ENCODE measurements at regions not wholly inside any gene's neighbourhood (a gene's known extent, or its start where the extent isn't known, plus 50 kb on each side); places are given as distances from the start of the nearest gene placed in this dataset.

- TF ChIP-seq MAX (CRISPR knock-in tag; IDR thresholded peaks at IDR 0.05) (no peak), MED1 (CRISPR knock-in tag; IDR thresholded peaks at IDR 0.05; ENCODE audit: borderline replicate concordance) (no peak)
Observed at GRCh38 chr16:24418733-24419132, 120.6 kb upstream of the RBBP6 start.
